ENCODE measurements at regions not wholly inside any gene's neighbourhood (a gene's known extent, or its start where the extent isn't known, plus 50 kb on each side); places are given as distances from the start of the nearest gene placed in this dataset.

GRCh38 chr21:27759820-27760219 lies 792.9 kb upstream of the ADAMTS5 start:
- Histone ChIP-seq H3K9me3 (replicated peaks; ENCODE audit: control insufficient read depth, insufficient read depth, low read depth, low read length) (no peaks in the 10 kb centered on the region; the same call in 1 of the 2 replicates), H3K4me2 (ENCODE audit: insufficient read depth, low read length) (no peak overlapping the region), H4K20me1 (replicated peaks; ENCODE audit: control insufficient read depth, insufficient read depth, low read length) (no peaks in the 10 kb centered on the region), H3K27ac (ENCODE audit: extremely low read depth, low read depth, low read length) (no peak overlapping the region), H3K4me1 (replicated peaks in 1 of 2; ENCODE audit: control insufficient read depth in 2 of 2, insufficient read depth in 2 of 2, low read length in 2 of 2) (no peaks in the 10 kb centered on the region), H3K9ac (ENCODE audit: insufficient read depth in 1 of 2, low read depth in 2 of 2, low read length in 2 of 2) (no peak overlapping the region), H2AFZ (ENCODE audit: low read depth, low read length) (no peak overlapping the region), H3K27me3 (ENCODE audit: control insufficient read depth in 2 of 2, insufficient read depth in 2 of 2, low read length in 2 of 2) (no peaks in the 10 kb centered on the region), H3K9me1 (ENCODE audit: control insufficient read depth, insufficient read depth, low read length) (no peaks in the 10 kb centered on the region), H3K4me3 (no peak overlapping the region), H3K79me2 (ENCODE audit: control insufficient read depth, insufficient read depth, low read length) (no peaks in the 10 kb centered on the region), H3K36me3 (ENCODE audit: control insufficient read depth, insufficient read depth, low read length) (no peaks in the 10 kb centered on the region)
- BruUV-seq (replicated peaks): no TSS peak
- ATAC-seq (no peak), DNase-seq (ENCODE audit: extremely low read depth in 1 of 4, low spot score in 3 of 4) (no peak), FAIRE-seq (no peak)
- CTCF ChIA-PET (ENCODE audit: low intra/inter-chr PET ratio): no interaction called here
- intact Hi-C loops (cut with micrococcal nuclease) (no loop called here), in situ Hi-C loops (cut with MboI) (no loop called here)
- POLR2A ChIA-PET: no interaction called here
- no peak for TF ChIP-seq FOXM1 (IDR thresholded peaks at IDR 0.05; ENCODE audit: low read depth)
- TF ChIP-seq FOXM1 (CRISPR knock-in tag; IDR thresholded peaks at IDR 0.05; ENCODE audit: low read depth): no peak
- TF ChIP-seq HDAC8 (tag; IDR thresholded peaks at IDR 0.05): no peak
- TF ChIP-seq C11orf30 (IDR thresholded peaks at IDR 0.05; ENCODE audit: low read depth): no peak
- TF ChIP-seq POU5F1 (IDR thresholded peaks at IDR 0.05; ENCODE audit: borderline replicate concordance, low read depth, low read length, partially characterized antibody): no peak
- no peak for TF ChIP-seq RHOXF2B (CRISPR knock-in tag; conservative IDR thresholded peaks at IDR 0.05)
- TF ChIP-seq CREB5 (CRISPR knock-in tag; IDR thresholded peaks at IDR 0.05): no peak
- no peak for TF ChIP-seq NCOA2 (IDR thresholded peaks at IDR 0.05; ENCODE audit: partially characterized antibody in 2 of 2)
- TF ChIP-seq, protein P1, sequence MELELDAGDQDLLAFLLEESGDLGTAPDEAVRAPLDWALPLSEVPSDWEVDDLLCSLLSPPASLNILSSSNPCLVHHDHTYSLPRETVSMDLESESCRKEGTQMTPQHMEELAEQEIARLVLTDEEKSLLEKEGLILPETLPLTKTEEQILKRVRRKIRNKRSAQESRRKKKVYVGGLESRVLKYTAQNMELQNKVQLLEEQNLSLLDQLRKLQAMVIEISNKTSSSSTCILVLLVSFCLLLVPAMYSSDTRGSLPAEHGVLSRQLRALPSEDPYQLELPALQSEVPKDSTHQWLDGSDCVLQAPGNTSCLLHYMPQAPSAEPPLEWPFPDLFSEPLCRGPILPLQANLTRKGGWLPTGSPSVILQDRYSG (tag; conservative IDR thresholded peaks at IDR 0.05; ENCODE audit: low read depth): no peak
- no peak for TF ChIP-seq CBFA2T3 (IDR thresholded peaks at IDR 0.05)
- no peak for TF ChIP-seq RFX5 (IDR thresholded peaks at IDR 0.05; ENCODE audit: low read depth, low read length)
- TF ChIP-seq, protein P2, sequence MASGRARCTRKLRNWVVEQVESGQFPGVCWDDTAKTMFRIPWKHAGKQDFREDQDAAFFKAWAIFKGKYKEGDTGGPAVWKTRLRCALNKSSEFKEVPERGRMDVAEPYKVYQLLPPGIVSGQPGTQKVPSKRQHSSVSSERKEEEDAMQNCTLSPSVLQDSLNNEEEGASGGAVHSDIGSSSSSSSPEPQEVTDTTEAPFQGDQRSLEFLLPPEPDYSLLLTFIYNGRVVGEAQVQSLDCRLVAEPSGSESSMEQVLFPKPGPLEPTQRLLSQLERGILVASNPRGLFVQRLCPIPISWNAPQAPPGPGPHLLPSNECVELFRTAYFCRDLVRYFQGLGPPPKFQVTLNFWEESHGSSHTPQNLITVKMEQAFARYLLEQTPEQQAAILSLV (tag; IDR thresholded peaks at IDR 0.05): no peak
- TF ChIP-seq, protein P3, sequence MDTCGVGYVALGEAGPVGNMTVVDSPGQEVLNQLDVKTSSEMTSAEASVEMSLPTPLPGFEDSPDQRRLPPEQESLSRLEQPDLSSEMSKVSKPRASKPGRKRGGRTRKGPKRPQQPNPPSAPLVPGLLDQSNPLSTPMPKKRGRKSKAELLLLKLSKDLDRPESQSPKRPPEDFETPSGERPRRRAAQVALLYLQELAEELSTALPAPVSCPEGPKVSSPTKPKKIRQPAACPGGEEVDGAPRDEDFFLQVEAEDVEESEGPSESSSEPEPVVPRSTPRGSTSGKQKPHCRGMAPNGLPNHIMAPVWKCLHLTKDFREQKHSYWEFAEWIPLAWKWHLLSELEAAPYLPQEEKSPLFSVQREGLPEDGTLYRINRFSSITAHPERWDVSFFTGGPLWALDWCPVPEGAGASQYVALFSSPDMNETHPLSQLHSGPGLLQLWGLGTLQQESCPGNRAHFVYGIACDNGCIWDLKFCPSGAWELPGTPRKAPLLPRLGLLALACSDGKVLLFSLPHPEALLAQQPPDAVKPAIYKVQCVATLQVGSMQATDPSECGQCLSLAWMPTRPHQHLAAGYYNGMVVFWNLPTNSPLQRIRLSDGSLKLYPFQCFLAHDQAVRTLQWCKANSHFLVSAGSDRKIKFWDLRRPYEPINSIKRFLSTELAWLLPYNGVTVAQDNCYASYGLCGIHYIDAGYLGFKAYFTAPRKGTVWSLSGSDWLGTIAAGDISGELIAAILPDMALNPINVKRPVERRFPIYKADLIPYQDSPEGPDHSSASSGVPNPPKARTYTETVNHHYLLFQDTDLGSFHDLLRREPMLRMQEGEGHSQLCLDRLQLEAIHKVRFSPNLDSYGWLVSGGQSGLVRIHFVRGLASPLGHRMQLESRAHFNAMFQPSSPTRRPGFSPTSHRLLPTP (IDR thresholded peaks at IDR 0.05; ENCODE audit: borderline replicate concordance, extremely low read depth, insufficient read length): no peak
- no peak for TF ChIP-seq SIN3A (IDR thresholded peaks at IDR 0.05; ENCODE audit: borderline replicate concordance in 2 of 2, control insufficient read depth in 1 of 2, low read depth in 2 of 2, low read length in 2 of 2)
- no peak for TF ChIP-seq MXI1 (IDR thresholded peaks at IDR 0.05; ENCODE audit: low read depth, low read length)
- TF ChIP-seq, protein P4, sequence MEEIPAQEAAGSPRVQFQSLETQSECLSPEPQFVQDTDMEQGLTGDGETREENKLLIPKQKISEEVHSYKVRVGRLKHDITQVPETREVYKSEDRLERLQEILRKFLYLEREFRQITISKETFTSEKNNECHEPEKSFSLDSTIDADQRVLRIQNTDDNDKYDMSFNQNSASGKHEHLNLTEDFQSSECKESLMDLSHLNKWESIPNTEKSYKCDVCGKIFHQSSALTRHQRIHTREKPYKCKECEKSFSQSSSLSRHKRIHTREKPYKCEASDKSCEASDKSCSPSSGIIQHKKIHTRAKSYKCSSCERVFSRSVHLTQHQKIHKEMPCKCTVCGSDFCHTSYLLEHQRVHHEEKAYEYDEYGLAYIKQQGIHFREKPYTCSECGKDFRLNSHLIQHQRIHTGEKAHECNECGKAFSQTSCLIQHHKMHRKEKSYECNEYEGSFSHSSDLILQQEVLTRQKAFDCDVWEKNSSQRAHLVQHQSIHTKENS (CRISPR knock-in tag; IDR thresholded peaks at IDR 0.05): no peak
- no peak for TF ChIP-seq ZSCAN32 (CRISPR knock-in tag; IDR thresholded peaks at IDR 0.05)
